ENCODE measurements at regions not wholly inside any gene's neighbourhood (a gene's known extent, or its start where the extent isn't known, plus 50 kb on each side); places are given as distances from the start of the nearest gene placed in this dataset.

GRCh38 chr13:47853236-47853635, 147.8 kb downstream of the SUCLA2 start:
- H3K9me3 ChIP-seq (ENCODE audit: control insufficient read depth, low read length), result no peaks in the 10 kb centered on the region
- no peaks in the 10 kb centered on the region for H3K27me3 ChIP-seq (ENCODE audit: control insufficient read depth, insufficient read depth)
- WGBS, result 88% methylated on average over 1 of the region's 1 CpG
- intact Hi-C loops (cut with DNase I), result no loop called here
- no peak overlapping the region for H3K27ac ChIP-seq (ENCODE audit: low read length)
- no peak overlapping the region for H3K4me3 ChIP-seq (ENCODE audit: low read length)
- DNase-seq (no peak), ATAC-seq (no peak)
- no peaks in the 10 kb centered on the region for H3K4me1 ChIP-seq (ENCODE audit: control insufficient read depth, insufficient read depth, low read length)

GRCh38 chr13:47846886-47847285, 154.2 kb downstream of the SUCLA2 start:
- no peak for ATAC-seq
- Histone ChIP-seq H3K4me3 (ENCODE audit: low read length) (no peak overlapping the region), H3K27me3 (ENCODE audit: control insufficient read depth, insufficient read depth) (no peaks in the 10 kb centered on the region), H3K27ac (ENCODE audit: low read length) (no peak overlapping the region), H3K4me1 (ENCODE audit: control insufficient read depth, insufficient read depth, low read length) (no peaks in the 10 kb centered on the region), H3K9me3 (ENCODE audit: control insufficient read depth, low read length) (no peaks in the 10 kb centered on the region)
- 61% methylated on average over 4 of the region's 4 CpGs for WGBS
- no peak for DNase-seq
- intact Hi-C loops (cut with DNase I), result no loop called here

GRCh38 chr13:47845981-47846380, 155.1 kb downstream of the SUCLA2 start:
- no peak for ATAC-seq

GRCh38 chr13:47843005-47843404, 158.1 kb downstream of the SUCLA2 start:
- no peaks in the 10 kb centered on the region for H3K9me3 ChIP-seq (ENCODE audit: control insufficient read depth, low read length)
- H3K27ac ChIP-seq (ENCODE audit: low read length), result no peak overlapping the region
- no peaks in the 10 kb centered on the region for H3K4me1 ChIP-seq (ENCODE audit: control insufficient read depth, insufficient read depth, low read length)
- no peak for ATAC-seq
- no peak overlapping the region for H3K4me3 ChIP-seq (ENCODE audit: low read length)
- DNase-seq, result no peak
- 68% methylated on average over 4 of the region's 4 CpGs for WGBS
- no peaks in the 10 kb centered on the region for H3K27me3 ChIP-seq (ENCODE audit: control insufficient read depth, insufficient read depth)
- intact Hi-C loops (cut with DNase I), result no loop called here

More at GRCh38 chr13:47845981-47846380, 155.1 kb downstream of the SUCLA2 start:
- no peaks in the 10 kb centered on the region for H3K4me1 ChIP-seq (ENCODE audit: control insufficient read depth, insufficient read depth, low read length)
- intact Hi-C loops (cut with DNase I), result no loop called here
- H3K4me3 ChIP-seq (ENCODE audit: low read length), result no peak overlapping the region
- no peaks in the 10 kb centered on the region for H3K9me3 ChIP-seq (ENCODE audit: control insufficient read depth, low read length)
- no peak for DNase-seq
- WGBS, result 91% methylated on average over 1 of the region's 1 CpG
- no peaks in the 10 kb centered on the region for H3K27me3 ChIP-seq (ENCODE audit: control insufficient read depth, insufficient read depth)
- H3K27ac ChIP-seq (ENCODE audit: low read length), result no peak overlapping the region

GRCh38 chr13:47841151-47841550, 159.9 kb downstream of the SUCLA2 start:
- no peak overlapping the region for H3K27ac ChIP-seq (ENCODE audit: low read length)
- H3K4me3 ChIP-seq (ENCODE audit: low read length), result no peak overlapping the region
- H3K27me3 ChIP-seq (ENCODE audit: control insufficient read depth, insufficient read depth), result no peaks in the 10 kb centered on the region
- DNase-seq (no peak), ATAC-seq (no peak)
- no peaks in the 10 kb centered on the region for H3K4me1 ChIP-seq (ENCODE audit: control insufficient read depth, insufficient read depth, low read length)
- WGBS, result 63% methylated on average over 4 of the region's 4 CpGs
- intact Hi-C loops (cut with DNase I), result no loop called here
- H3K9me3 ChIP-seq (ENCODE audit: control insufficient read depth, low read length), result no peaks in the 10 kb centered on the region

GRCh38 chr13:47837906-47838305, 163.2 kb downstream of the SUCLA2 start:
- Histone ChIP-seq H3K4me3 (ENCODE audit: low read length) (no peak overlapping the region), H3K4me1 (ENCODE audit: control insufficient read depth, insufficient read depth, low read length) (no peaks in the 10 kb centered on the region), H3K9me3 (ENCODE audit: control insufficient read depth, low read length) (no peaks in the 10 kb centered on the region), H3K27ac (ENCODE audit: low read length) (no peak overlapping the region), H3K27me3 (ENCODE audit: control insufficient read depth, insufficient read depth) (no peaks in the 10 kb centered on the region)
- intact Hi-C loops (cut with DNase I), result no loop called here
- WGBS, result 68% methylated on average over 4 of the region's 4 CpGs
- ATAC-seq, result no peak
- DNase-seq, result no peak

- WGBS, result 82% methylated on average over 5 of the region's 5 CpGs
- no peaks in the 10 kb centered on the region for H3K9me3 ChIP-seq (ENCODE audit: control insufficient read depth, low read length)
- H3K4me3 ChIP-seq (ENCODE audit: low read length), result no peak overlapping the region
- DNase-seq (no peak), ATAC-seq (no peak)
- no peak overlapping the region for H3K27ac ChIP-seq (ENCODE audit: low read length)
- intact Hi-C loops (cut with DNase I), result no loop called here
- no peaks in the 10 kb centered on the region for H3K4me1 ChIP-seq (ENCODE audit: control insufficient read depth, insufficient read depth, low read length)
- no peaks in the 10 kb centered on the region for H3K27me3 ChIP-seq (ENCODE audit: control insufficient read depth, insufficient read depth)
Observed at GRCh38 chr13:47837104-47837880, 163.8 kb downstream of the SUCLA2 start.

GRCh38 chr13:47835470-47836228, 165.4 kb downstream of the SUCLA2 start:
- Histone ChIP-seq H3K9me3 (ENCODE audit: control insufficient read depth, low read length) (no peaks in the 10 kb centered on the region), H3K4me1 (ENCODE audit: control insufficient read depth, insufficient read depth, low read length) (no peaks in the 10 kb centered on the region), H3K27ac (ENCODE audit: low read length) (no peak overlapping the region), H3K4me3 (ENCODE audit: low read length) (no peak overlapping the region), H3K27me3 (ENCODE audit: control insufficient read depth, insufficient read depth) (no peaks in the 10 kb centered on the region)
- ATAC-seq, result no peak
- 89% methylated on average over 8 of the region's 8 CpGs for WGBS
- DNase-seq, result no peak
- intact Hi-C loops (cut with DNase I), result no loop called here

- Histone ChIP-seq H3K4me1 (ENCODE audit: control insufficient read depth, insufficient read depth, low read length) (no peaks in the 10 kb centered on the region), H3K27me3 (ENCODE audit: control insufficient read depth, insufficient read depth) (no peaks in the 10 kb centered on the region), H3K9me3 (ENCODE audit: control insufficient read depth, low read length) (no peaks in the 10 kb centered on the region), H3K27ac (ENCODE audit: low read length) (no peak overlapping the region), H3K4me3 (ENCODE audit: low read length) (no peak overlapping the region)
- intact Hi-C loops (cut with DNase I), result no loop called here
- DNase-seq (no peak), ATAC-seq (no peak)
- WGBS, result 35% methylated on average over 1 of the region's 1 CpG
Observed at GRCh38 chr13:47832458-47832972, 168.6 kb downstream of the SUCLA2 start.

- Histone ChIP-seq H3K27ac (ENCODE audit: low read length) (no peak overlapping the region), H3K9me3 (ENCODE audit: control insufficient read depth, low read length) (no peaks in the 10 kb centered on the region), H3K4me3 (ENCODE audit: low read length) (no peak overlapping the region), H3K27me3 (ENCODE audit: control insufficient read depth, insufficient read depth) (no peaks in the 10 kb centered on the region), H3K4me1 (ENCODE audit: control insufficient read depth, insufficient read depth, low read length) (no peaks in the 10 kb centered on the region)
- DNase-seq (no peak), ATAC-seq (no peak)
- 71% methylated on average over 1 of the region's 1 CpG for WGBS
- intact Hi-C loops (cut with DNase I), result no loop called here
Observed at GRCh38 chr13:47831265-47831664, 169.8 kb downstream of the SUCLA2 start.

GRCh38 chr13:47829690-47830089, 171.4 kb downstream of the SUCLA2 start:
- ATAC-seq, result no peak
- Histone ChIP-seq H3K27ac (ENCODE audit: low read length) (no peak overlapping the region), H3K9me3 (ENCODE audit: control insufficient read depth, low read length) (no peaks in the 10 kb centered on the region), H3K27me3 (ENCODE audit: control insufficient read depth, insufficient read depth) (no peaks in the 10 kb centered on the region), H3K4me3 (ENCODE audit: low read length) (no peak overlapping the region), H3K4me1 (ENCODE audit: control insufficient read depth, insufficient read depth, low read length) (no peaks in the 10 kb centered on the region)
- WGBS, result 80% methylated on average over 1 of the region's 1 CpG
- intact Hi-C loops (cut with DNase I), result no loop called here
- DNase-seq, result no peak

Measured in right cardiac atrium (tissue), 5 donors.